ENCODE measurements at regions not wholly inside any gene's neighbourhood (a gene's known extent, or its start where the extent isn't known, plus 50 kb on each side); places are given as distances from the start of the nearest gene placed in this dataset.

DNA sequence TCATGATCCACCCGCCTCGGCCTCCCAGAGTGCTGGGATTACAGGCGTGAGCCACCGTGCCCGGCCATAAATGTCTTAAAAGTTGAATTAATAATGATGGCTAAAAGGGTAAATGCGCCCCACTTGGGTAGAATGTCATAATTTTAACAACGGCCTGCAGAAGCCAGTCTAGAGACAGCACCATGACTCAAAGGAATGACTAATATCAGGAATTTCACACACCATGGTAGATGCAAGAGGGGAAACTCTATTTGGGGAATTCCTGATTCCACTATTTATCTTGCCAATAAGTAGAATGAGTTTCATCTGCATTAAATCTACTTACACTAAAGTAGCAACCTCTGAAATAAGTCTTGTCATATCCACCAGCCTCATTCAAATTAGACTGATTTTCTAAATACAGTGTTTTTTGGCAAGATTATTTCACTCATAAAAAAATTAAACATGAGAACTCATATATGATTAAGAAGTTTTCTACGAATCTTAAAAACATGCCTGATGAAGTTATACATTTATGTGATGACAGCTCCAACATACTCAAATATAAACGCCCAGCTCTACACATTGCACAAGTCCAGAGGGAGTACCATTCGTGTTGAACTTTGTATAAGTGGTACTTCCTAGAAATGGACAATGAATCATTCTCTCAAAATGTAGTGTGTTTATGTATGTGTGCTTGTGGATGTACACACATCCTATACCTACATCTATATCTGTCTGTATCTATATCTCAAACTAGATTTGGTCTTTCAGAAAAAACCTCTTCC lies 309.7 kb downstream of the IRS1 start:
- DNase-seq (ENCODE audit: low read depth): peak; percentile 77
- H3K4me3 ChIP-seq (replicated peaks; ENCODE audit: low read depth, low read length): no peak overlapping the region
- TF ChIP-seq, protein P1, sequence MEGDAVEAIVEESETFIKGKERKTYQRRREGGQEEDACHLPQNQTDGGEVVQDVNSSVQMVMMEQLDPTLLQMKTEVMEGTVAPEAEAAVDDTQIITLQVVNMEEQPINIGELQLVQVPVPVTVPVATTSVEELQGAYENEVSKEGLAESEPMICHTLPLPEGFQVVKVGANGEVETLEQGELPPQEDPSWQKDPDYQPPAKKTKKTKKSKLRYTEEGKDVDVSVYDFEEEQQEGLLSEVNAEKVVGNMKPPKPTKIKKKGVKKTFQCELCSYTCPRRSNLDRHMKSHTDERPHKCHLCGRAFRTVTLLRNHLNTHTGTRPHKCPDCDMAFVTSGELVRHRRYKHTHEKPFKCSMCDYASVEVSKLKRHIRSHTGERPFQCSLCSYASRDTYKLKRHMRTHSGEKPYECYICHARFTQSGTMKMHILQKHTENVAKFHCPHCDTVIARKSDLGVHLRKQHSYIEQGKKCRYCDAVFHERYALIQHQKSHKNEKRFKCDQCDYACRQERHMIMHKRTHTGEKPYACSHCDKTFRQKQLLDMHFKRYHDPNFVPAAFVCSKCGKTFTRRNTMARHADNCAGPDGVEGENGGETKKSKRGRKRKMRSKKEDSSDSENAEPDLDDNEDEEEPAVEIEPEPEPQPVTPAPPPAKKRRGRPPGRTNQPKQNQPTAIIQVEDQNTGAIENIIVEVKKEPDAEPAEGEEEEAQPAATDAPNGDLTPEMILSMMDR (IDR thresholded peaks at IDR 0.05; ENCODE audit: low read length, missing control alignments): no peak

DNA sequence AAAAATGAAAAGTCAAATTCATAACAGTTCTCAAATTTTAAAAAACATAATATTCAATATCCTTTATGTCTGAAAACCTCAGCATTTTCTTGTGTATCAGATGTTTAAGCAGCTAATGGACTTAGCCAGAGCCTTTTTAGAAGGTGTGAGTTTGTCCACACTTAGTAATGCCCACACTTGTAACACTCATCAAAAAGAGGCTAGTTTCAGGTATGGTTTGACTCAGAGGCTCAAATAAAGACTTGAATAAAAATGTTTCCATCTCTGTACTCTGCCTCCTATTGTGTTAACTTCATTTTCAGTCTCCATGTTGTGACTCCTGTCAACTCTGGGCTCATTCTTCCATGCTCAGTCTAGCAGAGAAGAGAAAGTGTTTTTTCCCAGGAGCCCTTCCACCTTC lies 311.6 kb downstream of the IRS1 start:
- H3K4me3 ChIP-seq (replicated peaks; ENCODE audit: low read depth, low read length): no peak overlapping the region
- TF ChIP-seq, protein P1 (IDR thresholded peaks at IDR 0.05; ENCODE audit: low read length, missing control alignments): no peak
- DNase-seq (ENCODE audit: low read depth): no peak

DNA sequence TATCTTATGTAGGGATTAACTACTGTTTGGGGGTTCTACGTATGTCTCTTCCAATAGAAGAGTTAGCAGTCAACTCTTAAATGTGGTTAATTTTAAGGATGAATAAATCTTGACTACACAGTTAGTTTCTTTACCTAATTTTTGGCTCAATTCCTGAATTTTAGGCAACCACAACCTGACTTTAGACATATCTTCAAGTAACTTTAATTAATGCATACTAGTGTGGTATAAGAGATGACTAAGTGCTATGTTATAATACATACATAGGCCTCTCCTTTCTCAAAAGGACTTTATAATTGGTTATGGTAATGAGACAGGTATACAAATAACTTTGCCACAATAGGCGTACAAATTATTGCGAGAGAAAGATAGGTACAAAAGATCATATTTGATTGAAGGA lies 312.0 kb downstream of the IRS1 start:
- no peak overlapping the region for H3K4me3 ChIP-seq (replicated peaks; ENCODE audit: low read depth, low read length)
- no peak for DNase-seq (ENCODE audit: low read depth)
- TF ChIP-seq, protein P1 (IDR thresholded peaks at IDR 0.05; ENCODE audit: low read length, missing control alignments): no peak

DNA sequence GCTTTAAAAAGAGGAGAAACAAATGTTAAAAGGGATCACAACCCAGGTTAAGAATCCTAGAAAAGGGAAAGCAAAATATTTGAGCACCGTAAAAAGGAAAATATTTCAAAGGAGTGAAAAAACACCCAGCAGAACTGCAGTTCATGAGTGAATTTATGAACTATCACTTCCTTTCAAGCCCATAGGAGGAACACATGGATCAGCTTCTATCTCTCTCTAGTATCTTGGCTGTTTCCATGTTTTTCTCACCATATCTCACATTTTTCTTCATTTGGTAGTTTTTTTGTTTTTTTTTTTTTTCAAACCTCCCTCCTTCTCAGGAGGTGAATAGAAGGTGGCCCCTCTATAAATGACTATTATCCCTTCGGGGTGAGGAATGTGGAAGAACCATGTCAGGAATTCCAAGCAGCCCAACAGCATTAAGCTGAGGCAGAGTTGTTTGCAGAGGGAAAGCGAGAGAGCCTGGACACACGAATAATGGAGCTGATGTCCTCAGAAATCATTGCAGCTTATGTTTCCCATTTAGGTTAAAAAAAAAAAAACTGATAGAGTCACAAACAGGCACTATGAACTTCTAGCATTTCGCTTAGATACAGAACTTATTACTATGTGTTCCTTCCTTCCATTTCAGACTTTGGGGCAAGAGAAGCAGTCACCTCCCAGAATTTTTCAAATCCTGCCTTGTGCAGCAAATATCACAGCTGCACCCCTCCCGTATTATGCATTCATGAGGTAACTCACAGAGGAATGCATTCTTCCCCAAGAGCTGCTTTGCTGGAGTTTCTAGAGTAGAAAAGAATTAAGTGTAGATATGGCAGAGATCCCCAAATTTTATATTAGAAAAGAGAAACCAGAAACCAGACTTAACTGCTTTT lies 315.6 kb downstream of the IRS1 start:
- TF ChIP-seq, protein P1 (IDR thresholded peaks at IDR 0.05; ENCODE audit: low read length, missing control alignments): no peak
- no peak overlapping the region for H3K4me3 ChIP-seq (replicated peaks; ENCODE audit: low read depth, low read length)
- peak; percentile 31 for DNase-seq (ENCODE audit: low read depth)

DNA sequence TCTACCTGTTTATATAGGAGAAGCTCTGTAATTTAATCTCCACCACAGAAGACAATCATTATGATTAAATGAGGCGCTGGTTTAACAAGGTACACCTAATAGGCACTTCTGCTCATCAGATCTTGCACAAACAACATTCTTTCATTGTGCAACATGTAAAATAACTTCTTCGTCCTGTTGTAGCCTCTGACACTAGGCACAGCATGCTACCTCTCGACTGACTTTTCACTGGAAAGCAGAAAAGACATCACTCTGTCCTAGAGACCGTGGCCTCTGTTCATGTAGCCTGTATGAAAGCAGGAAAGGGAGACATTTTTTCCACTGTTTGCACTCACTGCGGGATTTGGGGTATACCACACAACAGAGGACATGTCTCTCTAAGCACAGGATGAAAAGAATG lies 316.5 kb downstream of the IRS1 start:
- TF ChIP-seq, protein P1 (IDR thresholded peaks at IDR 0.05; ENCODE audit: low read length, missing control alignments): no peak
- H3K4me3 ChIP-seq (replicated peaks; ENCODE audit: low read depth, low read length): no peak overlapping the region
- no peak for DNase-seq (ENCODE audit: low read depth)

DNA sequence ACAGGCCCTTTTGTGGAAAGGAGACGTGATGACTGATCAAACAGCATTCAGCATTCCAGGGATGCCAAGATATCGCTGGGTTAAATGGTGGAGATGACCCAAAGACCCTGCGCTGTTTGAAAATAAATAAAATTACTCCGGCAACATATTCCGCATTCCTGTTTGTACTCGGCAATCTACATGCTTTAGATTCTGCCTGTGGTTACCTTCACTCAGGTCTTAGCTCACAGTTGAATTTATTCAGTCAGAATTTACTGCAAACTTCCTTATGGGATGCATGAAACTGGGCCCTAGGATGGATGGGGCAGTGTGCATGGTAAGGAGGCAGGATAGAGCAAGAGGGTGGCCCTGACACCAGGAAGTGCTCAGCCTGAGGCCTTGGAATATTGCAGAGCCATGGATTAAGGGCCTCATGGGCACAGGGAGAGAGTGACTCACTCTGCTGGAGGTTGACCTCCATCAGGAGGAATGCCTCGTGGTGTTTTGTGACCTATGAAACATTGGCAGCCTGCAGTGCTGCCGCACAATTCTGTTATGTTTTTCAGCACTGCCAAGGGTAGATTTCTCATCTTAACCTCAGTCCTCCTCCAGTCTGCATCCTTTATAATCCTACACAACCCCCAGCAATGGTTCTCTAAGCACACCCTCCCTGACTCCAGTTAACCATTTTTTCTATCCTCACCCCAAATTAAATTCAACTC lies 321.4 kb downstream of the IRS1 start:
- TF ChIP-seq, protein P1 (IDR thresholded peaks at IDR 0.05; ENCODE audit: low read length, missing control alignments): no peak
- DNase-seq (ENCODE audit: low read depth): peak; percentile 89
- no peak overlapping the region for H3K4me3 ChIP-seq (replicated peaks; ENCODE audit: low read depth, low read length)

All from fibroblast of pulmonary artery (primary cell).